B cell (primary cell): ENCODE measurements at regions not wholly inside any gene's neighbourhood (a gene's known extent, or its start where the extent isn't known, plus 50 kb on each side); places are given as distances from the start of the nearest gene placed in this dataset.

Experiments
- CTCF ChIP-seq: fragments of 200-600 bp; IDR thresholded peaks from one replicate; pipeline ENCODE4 v1.8.0; 2022; ENCODE audit warnings: antibody characterized with exemption, mild to moderate bottlenecking
- EZH2 ChIP-seq: IDR thresholded peaks from 2 replicates; pipeline ENCODE4 v1.6.1; 2012; ENCODE audit warnings: borderline replicate concordance, low read depth, mild to moderate bottlenecking, moderate library complexity, low read length; ENCODE audit not compliant: insufficient read depth, poor library complexity, severe bottlenecking

- TF ChIP-seq CTCF (no peak), EZH2 (no peak)
Measured at GRCh38 chr3:5427938-5428337, 240.4 kb downstream of the EDEM1 start.
